ENCODE measurements at regions not wholly inside any gene's neighbourhood (a gene's known extent, or its start where the extent isn't known, plus 50 kb on each side); places are given as distances from the start of the nearest gene placed in this dataset.

- no peak for TF ChIP-seq POLR2A (IDR thresholded peaks at IDR 0.05)
- no peak for TF ChIP-seq CTCF (IDR thresholded peaks at IDR 0.05)
- TF ChIP-seq POLR2AphosphoS5 (IDR thresholded peaks at IDR 0.05; ENCODE audit: insufficient read depth in 1 of 2, low read depth in 1 of 2): no peak
These were observed 451.7 kb upstream of the SMIM21 start for GRCh38 chr18:75879196-75879595.
